Rectal smooth muscle tissue (tissue), 1 donor: ENCODE measurements at regions not wholly inside any gene's neighbourhood (a gene's known extent, or its start where the extent isn't known, plus 50 kb on each side); places are given as distances from the start of the nearest gene placed in this dataset.

Source experiments
- H3K27ac ChIP-seq: one replicate; pipeline ENCODE4 v1.7.0; 2013; ENCODE audit warnings: low read depth, low read length, inconsistent platforms
- H3K27me3 ChIP-seq: one replicate; pipeline ENCODE4 v1.7.0; 2013; ENCODE audit warnings: low read length; ENCODE audit not compliant: control insufficient read depth, insufficient read depth
- H3K36me3 ChIP-seq: one replicate; pipeline ENCODE4 v1.7.0; 2013; ENCODE audit warnings: low read length; ENCODE audit not compliant: control insufficient read depth, insufficient read depth
- H3K4me1 ChIP-seq: one replicate; pipeline ENCODE4 v1.7.0; 2013; ENCODE audit warnings: low read length; ENCODE audit not compliant: control insufficient read depth, insufficient read depth
- H3K4me3 ChIP-seq: one replicate; pipeline ENCODE4 v1.7.0; 2013; ENCODE audit warnings: low read length
- H3K9ac ChIP-seq: one replicate; pipeline ENCODE4 v1.7.0; 2013; ENCODE audit warnings: low read length

GRCh38 chr1:30819244-30819571 is 61.6 kb upstream of the LAPTM5 start:
- Histone ChIP-seq H3K27me3 (no peaks in the 10 kb centered on the region), H3K9ac (no peak overlapping the region), H3K4me1 (peaks cover 64% of the 10 kb centered on the region), H3K27ac (peak overlapping the region; percentile 97), H3K4me3 (no peak overlapping the region), H3K36me3 (no peaks in the 10 kb centered on the region)

DNA sequence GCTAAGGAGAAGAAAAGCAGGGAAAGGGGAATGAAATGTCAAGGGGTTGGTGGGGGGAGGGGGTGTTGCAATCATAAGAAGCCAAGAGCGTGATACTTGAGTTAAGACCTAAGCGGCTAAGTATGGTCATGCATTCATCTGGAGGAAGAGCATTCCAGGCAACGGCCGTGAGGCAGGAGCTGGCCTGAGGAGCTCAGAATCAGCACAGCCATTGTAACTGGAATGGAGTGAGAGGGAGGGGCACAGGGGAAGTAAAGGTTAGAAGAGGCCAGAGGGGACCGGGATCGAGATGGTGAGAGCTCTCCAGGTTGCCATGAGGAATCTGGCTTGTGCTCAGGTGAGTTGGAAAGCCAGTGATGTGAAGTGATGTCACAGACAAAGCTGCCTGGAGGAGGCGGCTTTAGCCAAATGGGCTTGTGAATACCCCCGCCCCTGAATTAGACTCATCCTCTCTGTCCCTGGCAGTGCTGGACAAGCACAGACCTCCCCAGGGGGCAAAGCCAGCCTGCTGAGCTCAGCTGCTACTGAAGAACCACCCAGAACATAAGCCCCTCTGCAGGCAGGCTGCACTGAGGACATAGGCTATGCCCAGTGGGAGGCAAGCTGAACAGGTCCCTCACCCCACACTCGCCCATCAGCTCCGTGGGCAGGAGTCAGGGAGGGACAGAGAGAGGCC is 61.1 kb upstream of the LAPTM5 start:
- peak overlapping the region; percentile 97 for H3K27ac ChIP-seq
- no peak overlapping the region for H3K9ac ChIP-seq
- H3K27me3 ChIP-seq = no peaks in the 10 kb centered on the region

GRCh38 chr1:30817548-30817947 is 60.0 kb upstream of the LAPTM5 start:
- H3K27ac ChIP-seq = peak overlapping the region; percentile 97
- H3K4me1 ChIP-seq = peaks cover 52% of the 10 kb centered on the region
- H3K9ac ChIP-seq = no peak overlapping the region

More for the DNA sequence above, 61.1 kb upstream of the LAPTM5 start:
- Histone ChIP-seq H3K4me3 (no peak overlapping the region), H3K4me1 (peaks cover 62% of the 10 kb centered on the region), H3K36me3 (no peaks in the 10 kb centered on the region)

GRCh38 chr1:30817077-30817438 is 59.5 kb upstream of the LAPTM5 start:
- no peak overlapping the region for H3K9ac ChIP-seq
- no peaks in the 10 kb centered on the region for H3K27me3 ChIP-seq

More at GRCh38 chr1:30817548-30817947, 60.0 kb upstream of the LAPTM5 start:
- no peaks in the 10 kb centered on the region for H3K36me3 ChIP-seq
- no peaks in the 10 kb centered on the region for H3K27me3 ChIP-seq
- no peak overlapping the region for H3K4me3 ChIP-seq

DNA sequence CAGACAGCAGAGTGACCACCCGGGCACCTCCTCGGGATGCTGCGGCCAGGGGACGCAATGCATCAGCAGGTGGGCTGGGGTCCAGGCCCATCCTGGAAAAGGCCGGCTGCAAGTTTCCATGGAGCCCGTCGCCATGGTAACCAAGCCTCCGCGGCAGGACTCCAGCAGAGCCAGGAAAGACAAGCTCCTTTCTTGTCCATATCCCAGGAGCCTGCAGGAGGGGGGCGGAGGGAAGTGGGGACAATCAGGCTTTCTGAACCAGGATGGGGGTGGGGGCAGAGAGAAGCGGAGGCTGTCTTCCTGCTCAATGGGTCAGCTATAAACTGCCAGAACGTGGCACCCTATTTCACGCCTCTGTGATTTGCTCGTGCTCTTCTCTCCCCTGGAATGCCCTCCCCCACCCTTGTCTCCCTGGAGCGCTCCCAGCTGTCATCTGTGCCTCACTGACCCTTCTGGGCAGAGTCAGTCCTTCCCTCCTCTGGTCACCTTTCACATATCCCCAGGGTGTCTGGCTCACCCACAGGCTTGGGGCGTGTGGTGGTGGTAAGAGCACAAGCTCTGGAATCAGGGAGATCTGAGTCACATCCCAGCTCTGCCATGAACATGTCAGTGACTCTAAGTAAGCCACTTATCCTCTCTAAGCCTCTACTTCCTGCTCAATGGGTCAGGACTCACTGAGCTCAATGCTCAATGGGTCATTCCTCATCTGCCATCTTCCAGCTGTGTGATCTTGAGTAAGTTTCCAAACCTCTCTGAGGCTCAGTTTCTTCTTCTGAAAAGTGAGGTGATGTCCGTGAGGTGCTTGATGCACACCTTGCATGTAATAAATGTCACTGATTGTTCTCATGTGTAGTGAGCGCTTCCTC is 58.9 kb upstream of the LAPTM5 start:
- peak overlapping the region; percentile 97 for H3K27ac ChIP-seq

More at GRCh38 chr1:30817077-30817438, 59.5 kb upstream of the LAPTM5 start:
- H3K36me3 ChIP-seq = no peaks in the 10 kb centered on the region
- H3K4me3 ChIP-seq = no peak overlapping the region
- H3K4me1 ChIP-seq = peaks cover 52% of the 10 kb centered on the region
- H3K27ac ChIP-seq = peak overlapping the region; percentile 97

DNA sequence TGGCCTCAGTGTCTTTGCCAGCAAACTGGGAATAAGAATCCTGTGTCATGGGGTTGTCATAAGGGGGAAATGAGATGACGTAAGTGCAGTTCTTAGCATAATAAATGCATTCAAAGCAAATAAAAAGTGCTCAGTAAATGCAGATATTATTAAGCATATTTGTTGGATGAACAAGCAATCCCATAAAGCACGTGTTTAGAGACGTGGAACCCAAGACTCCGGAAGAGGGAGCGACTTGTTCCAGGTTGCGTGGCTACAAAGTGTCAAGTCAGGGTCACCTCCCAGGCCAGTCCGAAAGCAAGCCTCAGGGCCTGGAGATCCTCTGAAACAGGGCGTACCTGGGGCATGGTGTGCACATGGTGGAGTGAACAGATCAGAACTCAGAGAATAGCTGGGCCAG is 58.0 kb upstream of the LAPTM5 start:
- peaks cover 47% of the 10 kb centered on the region for H3K4me1 ChIP-seq
- no peaks in the 10 kb centered on the region for H3K36me3 ChIP-seq
- no peak overlapping the region for H3K9ac ChIP-seq
- H3K27ac ChIP-seq = peak overlapping the region; percentile 97
- H3K27me3 ChIP-seq = no peaks in the 10 kb centered on the region
- no peak overlapping the region for H3K4me3 ChIP-seq

More for the DNA sequence above, 58.9 kb upstream of the LAPTM5 start:
- Histone ChIP-seq H3K4me1 (peaks cover 47% of the 10 kb centered on the region), H3K27me3 (no peaks in the 10 kb centered on the region), H3K9ac (no peak overlapping the region), H3K36me3 (no peaks in the 10 kb centered on the region), H3K4me3 (no peak overlapping the region)

DNA sequence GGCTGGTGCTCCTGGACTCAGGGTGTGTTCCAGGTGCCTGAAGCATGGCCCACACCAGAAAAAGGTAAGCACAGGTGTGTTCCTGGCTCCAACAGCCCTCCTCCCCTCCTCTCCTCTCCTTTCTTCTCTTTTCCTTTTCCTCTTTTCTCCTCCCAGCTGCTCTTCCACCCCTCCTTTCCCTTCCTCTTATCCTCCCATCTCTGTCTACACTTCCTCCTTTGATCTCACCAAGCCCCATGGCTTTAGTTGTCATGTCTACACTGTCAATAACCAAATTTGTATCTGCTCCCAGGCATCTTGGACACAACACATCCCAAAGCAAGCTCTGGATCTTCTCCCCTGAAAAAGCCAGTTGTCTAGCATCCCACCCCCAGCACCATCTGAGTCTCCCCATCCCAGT is 56.7 kb upstream of the LAPTM5 start:
- H3K36me3 ChIP-seq = no peaks in the 10 kb centered on the region
- no peak overlapping the region for H3K4me3 ChIP-seq
- no peak overlapping the region for H3K9ac ChIP-seq
- no peaks in the 10 kb centered on the region for H3K27me3 ChIP-seq
- peak overlapping the region; percentile 21 for H3K27ac ChIP-seq
- H3K4me1 ChIP-seq = peaks cover 47% of the 10 kb centered on the region

DNA sequence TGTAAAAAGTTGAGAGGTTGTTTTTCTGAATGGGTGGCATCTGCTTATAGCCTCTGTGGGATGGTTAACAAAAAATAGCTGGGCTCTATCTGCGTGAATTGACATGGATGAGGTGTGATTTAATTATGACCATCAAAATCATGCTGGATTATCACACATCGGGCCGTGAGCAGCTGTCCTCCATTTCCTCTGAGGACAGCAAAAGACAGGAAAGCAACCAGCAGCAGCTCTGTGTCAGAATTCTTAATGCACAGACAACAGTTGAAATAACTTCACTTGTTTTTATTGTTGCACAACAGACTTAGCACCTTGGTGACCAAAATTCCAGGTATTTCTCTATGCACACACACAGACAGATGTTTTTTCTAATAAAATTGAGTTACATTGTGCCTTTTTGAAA is 54.5 kb upstream of the LAPTM5 start:
- no peaks in the 10 kb centered on the region for H3K36me3 ChIP-seq

DNA sequence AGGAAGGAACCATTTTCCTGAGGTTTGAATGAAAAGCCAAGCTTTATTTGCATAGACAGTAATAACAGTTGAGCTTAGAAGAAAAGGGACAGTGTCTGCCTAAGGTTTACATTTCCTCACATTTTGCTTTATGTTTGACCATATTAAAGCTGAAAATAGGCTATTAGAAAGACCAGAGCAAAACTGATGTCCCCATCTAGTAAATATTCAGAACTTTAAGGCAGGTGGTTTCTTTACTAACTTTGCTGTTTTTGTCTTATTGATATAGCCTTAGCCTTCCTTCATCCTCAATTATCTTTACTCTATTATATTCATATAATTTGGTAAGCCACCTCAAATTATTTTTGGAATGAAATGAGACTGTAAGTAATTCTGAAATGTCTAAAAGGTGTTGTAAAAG is 53.6 kb upstream of the LAPTM5 start:
- Histone ChIP-seq H3K36me3 (no peaks in the 10 kb centered on the region), H3K27me3 (no peaks in the 10 kb centered on the region), H3K9ac (no peak overlapping the region), H3K4me1 (peaks cover 38% of the 10 kb centered on the region), H3K27ac (peak overlapping the region; percentile 85), H3K4me3 (no peak overlapping the region)

More for the DNA sequence above, 54.5 kb upstream of the LAPTM5 start:
- Histone ChIP-seq H3K27me3 (no peaks in the 10 kb centered on the region), H3K4me1 (peaks cover 46% of the 10 kb centered on the region), H3K9ac (no peak overlapping the region), H3K27ac (peak overlapping the region; percentile 38), H3K4me3 (no peak overlapping the region)

GRCh38 chr1:30810416-30811080 is 53.0 kb upstream of the LAPTM5 start:
- H3K4me1 ChIP-seq = peaks cover 33% of the 10 kb centered on the region
- no peak overlapping the region for H3K9ac ChIP-seq
- peak overlapping the region; percentile 85 for H3K27ac ChIP-seq
- no peak overlapping the region for H3K4me3 ChIP-seq
- H3K36me3 ChIP-seq = no peaks in the 10 kb centered on the region
- no peaks in the 10 kb centered on the region for H3K27me3 ChIP-seq

DNA sequence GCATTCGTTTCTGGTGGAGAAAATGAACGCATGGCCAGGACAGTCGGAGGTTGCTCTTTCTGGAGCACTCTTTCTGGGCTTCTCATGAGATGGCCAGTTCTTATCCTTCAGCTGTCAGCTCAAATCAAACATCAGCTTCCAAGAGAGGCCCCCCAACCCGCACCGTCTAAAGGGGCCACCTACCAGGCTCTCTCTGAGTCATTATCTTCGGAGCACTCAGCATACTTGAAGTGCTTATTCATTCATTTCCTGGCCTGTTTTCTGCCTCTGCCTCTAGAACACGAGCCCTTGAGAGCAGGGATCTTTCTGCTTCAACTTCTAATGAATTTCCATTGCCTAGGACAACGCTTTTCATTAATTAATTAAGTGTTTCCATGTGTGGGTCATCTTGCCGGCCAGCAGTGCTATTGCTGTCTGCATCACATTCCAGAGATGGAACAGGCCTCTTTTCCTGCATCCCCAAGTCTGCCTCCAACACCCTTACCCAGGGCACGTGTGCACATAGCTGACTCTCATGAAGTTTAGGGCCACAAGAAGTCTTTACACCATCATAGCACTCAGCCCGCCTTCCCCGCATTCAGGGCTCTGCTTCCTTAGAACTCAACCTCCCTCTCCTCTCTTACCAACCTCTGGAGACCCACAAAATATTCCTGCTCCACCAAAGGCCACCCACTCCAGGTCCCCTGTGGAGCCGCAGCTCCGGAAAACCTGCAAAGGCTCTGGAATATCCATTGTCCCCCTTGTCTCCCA is 52.1 kb upstream of the LAPTM5 start:
- Histone ChIP-seq H3K9ac (no peak overlapping the region), H3K36me3 (no peaks in the 10 kb centered on the region)

More for the DNA sequence above, 52.1 kb upstream of the LAPTM5 start:
- Histone ChIP-seq H3K4me3 (no peak overlapping the region), H3K4me1 (peaks cover 33% of the 10 kb centered on the region), H3K27ac (peak overlapping the region; percentile 85), H3K27me3 (no peaks in the 10 kb centered on the region)
